ENCODE measurements at regions not wholly inside any gene's neighbourhood (a gene's known extent, or its start where the extent isn't known, plus 50 kb on each side); places are given as distances from the start of the nearest gene placed in this dataset.

- no peak for TF ChIP-seq TCF3 (IDR thresholded peaks at IDR 0.05; ENCODE audit: borderline replicate concordance, insufficient read depth, low read depth, low read length)
- no peak; the same call in 1 of the 2 replicates for TF ChIP-seq RAD51 (IDR thresholded peaks at IDR 0.05)
- TF ChIP-seq ESRRA (IDR thresholded peaks at IDR 0.05; ENCODE audit: low read length): no peak
- TF ChIP-seq ZBTB40 (IDR thresholded peaks at IDR 0.05; ENCODE audit: borderline replicate concordance): peak; percentile 90
- TF ChIP-seq EZH2 (IDR thresholded peaks at IDR 0.05; ENCODE audit: borderline replicate concordance, control insufficient read depth, low read depth, low read length): no peak
- peak; percentile 78 for TF ChIP-seq ATF2 (IDR thresholded peaks at IDR 0.05; ENCODE audit: low read length)
- no peak for TF ChIP-seq NFYB (IDR thresholded peaks at IDR 0.05; ENCODE audit: insufficient read depth, low read depth, low read length)
- TF ChIP-seq IRF5 (IDR thresholded peaks at IDR 0.05; ENCODE audit: borderline replicate concordance): no peak
- TF ChIP-seq FOXK2 (IDR thresholded peaks at IDR 0.05): no peak
- peak; percentile 90 for TF ChIP-seq RAD21 (IDR thresholded peaks at IDR 0.05; ENCODE audit: insufficient read depth, low read depth, low read length)
- TF ChIP-seq GABPA (IDR thresholded peaks at IDR 0.05; ENCODE audit: low read depth): peak; percentile 89
- TF ChIP-seq RCOR1 (conservative IDR thresholded peaks at IDR 0.05; ENCODE audit: low read depth, low read length): no peak
- TF ChIP-seq HDAC6 (IDR thresholded peaks at IDR 0.05; ENCODE audit: unreplicated experiment): no peak
- no peak for TF ChIP-seq JUND (IDR thresholded peaks at IDR 0.05; ENCODE audit: low read depth, low read length)
- peak; percentile 71 for TF ChIP-seq TAF1 (IDR thresholded peaks at IDR 0.05; ENCODE audit: borderline replicate concordance, low read depth, low read length)
- TF ChIP-seq, protein P1, sequence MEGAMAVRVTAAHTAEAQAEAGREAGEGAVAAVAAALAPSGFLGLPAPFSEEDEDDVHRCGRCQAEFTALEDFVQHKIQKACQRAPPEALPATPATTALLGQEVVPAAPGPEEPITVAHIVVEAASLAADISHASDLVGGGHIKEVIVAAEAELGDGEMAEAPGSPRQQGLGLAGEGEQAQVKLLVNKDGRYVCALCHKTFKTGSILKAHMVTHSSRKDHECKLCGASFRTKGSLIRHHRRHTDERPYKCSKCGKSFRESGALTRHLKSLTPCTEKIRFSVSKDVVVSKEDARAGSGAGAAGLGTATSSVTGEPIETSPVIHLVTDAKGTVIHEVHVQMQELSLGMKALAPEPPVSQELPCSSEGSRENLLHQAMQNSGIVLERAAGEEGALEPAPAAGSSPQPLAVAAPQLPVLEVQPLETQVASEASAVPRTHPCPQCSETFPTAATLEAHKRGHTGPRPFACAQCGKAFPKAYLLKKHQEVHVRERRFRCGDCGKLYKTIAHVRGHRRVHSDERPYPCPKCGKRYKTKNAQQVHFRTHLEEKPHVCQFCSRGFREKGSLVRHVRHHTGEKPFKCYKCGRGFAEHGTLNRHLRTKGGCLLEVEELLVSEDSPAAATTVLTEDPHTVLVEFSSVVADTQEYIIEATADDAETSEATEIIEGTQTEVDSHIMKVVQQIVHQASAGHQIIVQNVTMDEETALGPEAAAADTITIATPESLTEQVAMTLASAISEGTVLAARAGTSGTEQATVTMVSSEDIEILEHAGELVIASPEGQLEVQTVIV (IDR thresholded peaks at IDR 0.05; ENCODE audit: borderline replicate concordance, partially characterized antibody): peak; percentile 13
- no peak for TF ChIP-seq MTA3 (IDR thresholded peaks at IDR 0.05; ENCODE audit: borderline replicate concordance, low read length)
- no peak for TF ChIP-seq ZNF384 (IDR thresholded peaks at IDR 0.05; ENCODE audit: borderline replicate concordance, low read depth, low read length)
These were observed 256.9 kb upstream of the STARD13 start (continued) for GRCh38 chr13:33542309-33543088.

Data from GM12878 (cell line).